Kidney tubule cell (primary cell): ENCODE measurements at regions not wholly inside any gene's neighbourhood (a gene's known extent, or its start where the extent isn't known, plus 50 kb on each side); places are given as distances from the start of the nearest gene placed in this dataset.

ENCODE experiments used
- DNase-seq: peaks from one replicate; pipeline ENCODE4 v3.0.0-alpha.2; 2018; ENCODE audit warnings: low spot score

DNA sequence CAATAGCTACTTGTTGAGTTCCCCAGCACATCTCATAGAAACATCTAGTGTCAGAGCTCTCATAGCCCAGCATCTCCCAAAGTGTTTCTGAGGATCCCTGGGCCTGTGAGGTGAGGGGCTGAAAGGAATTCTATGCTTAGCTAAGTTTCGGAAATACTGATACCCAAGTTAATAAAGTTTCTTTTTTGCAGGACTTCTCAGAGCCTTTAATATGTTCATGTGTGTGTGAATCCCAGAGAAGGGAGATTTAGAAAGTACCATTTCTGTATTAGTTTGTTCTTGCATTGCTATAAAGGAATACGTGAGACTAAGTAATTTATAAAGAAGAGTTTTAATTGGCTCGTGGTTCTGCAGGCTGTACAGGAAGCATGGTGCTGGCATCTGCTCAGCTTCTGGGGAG lies 211.2 kb downstream of the TSN start:
- DNase-seq = no peak

DNA sequence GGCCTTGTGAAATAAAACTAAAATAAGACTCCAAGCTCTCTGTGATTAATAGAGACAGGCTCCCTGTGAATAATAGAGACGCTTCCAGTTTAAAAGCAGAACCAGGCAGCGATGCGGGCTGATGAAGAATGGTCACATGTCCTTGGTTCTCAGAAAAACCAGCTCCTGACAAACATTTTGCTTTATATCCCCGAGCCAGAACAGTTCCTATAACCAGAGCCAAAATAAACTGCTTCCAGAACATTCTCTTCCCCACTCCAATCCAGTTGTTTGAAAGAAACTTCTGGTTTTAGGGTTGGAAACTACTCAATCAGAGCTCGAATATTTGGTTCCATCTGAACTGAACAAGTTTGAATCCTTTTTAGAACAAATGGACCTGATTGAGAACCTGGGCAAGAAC lies 213.7 kb downstream of the TSN start:
- DNase-seq = no peak

DNA sequence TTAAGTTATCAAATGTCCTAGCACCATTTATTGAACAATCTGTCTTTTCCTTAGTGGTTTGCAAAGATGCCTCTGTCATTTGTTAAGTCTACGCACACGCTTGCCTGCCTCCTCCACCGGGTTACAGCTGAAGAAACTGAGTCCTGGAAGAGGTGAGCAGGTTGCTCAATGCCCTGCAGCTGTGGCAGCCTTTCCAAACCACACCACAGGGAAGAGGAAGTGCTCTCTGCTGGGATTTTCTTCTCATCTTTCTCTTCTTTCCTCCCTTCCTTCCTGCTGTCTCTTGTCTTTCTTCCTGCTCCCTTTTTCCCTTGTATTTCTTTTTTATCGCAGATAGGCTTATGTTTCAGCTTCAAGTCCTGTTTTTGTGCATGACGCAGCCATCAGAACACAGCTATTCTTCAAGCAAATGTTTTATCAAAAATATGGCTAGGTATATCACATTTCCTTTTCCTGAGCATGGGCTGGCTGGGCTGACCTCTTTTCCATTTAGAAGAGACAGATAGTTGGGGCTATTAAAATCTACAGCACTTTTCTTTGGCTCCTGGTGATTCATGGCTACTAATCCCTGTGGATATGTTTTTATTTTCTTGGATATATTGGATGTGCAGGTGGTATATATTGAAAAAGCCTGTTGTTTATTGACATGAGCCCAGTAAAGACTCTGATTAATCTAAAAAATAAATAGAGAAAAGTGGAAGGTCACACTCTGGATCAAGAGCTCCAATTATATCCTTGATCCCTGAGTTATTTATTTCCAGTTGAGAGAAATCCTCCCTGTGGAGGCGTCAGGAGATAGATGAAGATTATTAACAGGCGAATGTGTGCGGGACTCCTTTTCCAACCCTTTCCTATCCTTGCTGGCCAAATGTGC lies 214.6 kb downstream of the TSN start:
- no peak for DNase-seq

DNA sequence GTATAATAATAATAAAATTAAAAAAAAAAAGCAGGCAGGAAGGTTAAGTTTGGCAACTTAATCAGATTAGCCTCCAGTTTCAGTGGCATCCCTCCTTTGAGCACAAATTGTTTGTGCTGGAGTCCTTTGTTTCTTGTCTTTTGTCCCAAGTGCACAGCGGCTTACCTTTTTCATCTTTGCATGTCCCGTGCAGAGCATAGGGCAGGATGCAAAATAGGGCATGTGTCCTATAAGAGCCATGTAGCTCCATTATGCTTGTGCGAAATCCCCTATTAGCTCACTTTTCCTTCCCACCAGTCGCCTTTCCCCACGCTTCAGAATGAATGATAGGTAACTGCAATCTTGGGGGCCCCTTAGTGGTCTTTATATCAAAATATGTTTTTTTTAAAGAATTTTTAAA lies 216.8 kb downstream of the TSN start:
- DNase-seq = no peak

DNA sequence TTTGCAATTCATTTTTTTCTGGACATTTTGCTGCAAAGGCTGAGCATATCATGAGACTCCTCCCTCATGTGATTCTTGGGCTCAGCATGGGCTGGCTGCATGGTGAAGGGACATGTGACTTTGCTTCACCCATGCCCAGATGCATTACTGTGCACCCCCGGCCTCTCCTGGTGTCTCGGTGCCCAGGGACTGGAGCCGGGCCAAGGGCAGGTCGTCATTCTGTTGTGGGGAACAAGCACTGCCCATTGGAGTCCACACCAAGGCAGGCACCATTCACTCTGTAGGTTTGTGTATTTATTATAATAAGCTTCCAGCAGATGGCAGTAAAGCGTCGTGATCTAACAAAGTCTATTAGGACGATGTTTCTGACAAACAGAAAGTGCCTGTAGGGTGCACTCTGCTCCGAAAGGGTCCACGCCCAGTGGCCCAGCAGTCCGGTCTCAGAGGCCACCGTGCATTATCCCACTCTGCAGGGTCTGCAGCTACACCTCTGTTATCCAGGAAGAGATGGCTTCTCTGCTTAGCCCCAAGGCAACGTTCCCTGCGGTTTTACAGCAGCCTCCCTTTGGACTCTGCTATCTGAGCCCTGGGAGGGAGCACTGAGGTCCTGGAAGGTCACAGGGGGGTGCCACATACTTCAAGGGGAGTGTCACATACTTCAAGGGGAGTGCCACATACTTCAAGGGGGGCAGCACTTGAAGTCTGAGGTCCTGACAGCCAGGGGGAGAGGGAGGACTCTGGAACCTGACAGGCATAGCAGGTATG lies 219.6 kb downstream of the TSN start:
- DNase-seq = peak; percentile 82

DNA sequence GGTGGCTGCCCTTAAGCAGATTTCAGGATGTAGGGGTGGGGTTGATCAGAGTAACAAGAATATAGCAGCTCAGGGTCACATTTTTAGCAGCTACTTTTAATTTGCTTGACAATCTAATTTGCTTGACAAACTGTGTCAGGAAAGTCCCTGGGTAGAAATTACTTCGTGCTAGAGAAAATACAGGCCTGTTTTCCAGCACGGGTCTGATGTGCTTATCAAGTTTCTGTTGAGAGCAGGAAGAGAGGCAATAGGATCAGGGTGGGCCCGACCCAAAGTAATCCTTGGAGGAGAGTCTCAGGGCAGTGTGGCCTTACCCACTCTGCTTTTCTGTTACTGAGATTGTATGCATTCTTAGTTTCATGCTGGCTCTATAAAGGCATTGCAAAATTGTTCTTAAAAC lies 221.5 kb downstream of the TSN start:
- DNase-seq = no peak

DNA sequence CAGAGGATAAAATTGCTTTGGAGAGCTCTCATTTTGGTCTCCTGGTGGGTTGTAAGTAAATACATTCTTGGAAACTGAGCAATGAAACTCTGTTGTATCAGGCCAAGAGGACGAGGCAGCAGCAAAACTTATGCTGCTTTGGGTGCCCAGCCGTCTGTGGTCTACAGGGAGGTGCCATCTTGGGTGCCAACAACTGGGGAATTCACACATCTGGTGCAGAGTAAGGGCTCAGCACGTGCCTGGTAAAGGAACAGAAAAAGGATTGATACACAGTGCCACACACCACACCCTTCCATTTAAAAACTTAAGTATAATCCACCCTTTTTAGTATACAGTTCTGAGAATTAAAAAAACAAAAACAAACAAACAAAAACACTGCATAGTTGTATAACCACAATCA lies 221.9 kb downstream of the TSN start:
- DNase-seq = no peak

DNA sequence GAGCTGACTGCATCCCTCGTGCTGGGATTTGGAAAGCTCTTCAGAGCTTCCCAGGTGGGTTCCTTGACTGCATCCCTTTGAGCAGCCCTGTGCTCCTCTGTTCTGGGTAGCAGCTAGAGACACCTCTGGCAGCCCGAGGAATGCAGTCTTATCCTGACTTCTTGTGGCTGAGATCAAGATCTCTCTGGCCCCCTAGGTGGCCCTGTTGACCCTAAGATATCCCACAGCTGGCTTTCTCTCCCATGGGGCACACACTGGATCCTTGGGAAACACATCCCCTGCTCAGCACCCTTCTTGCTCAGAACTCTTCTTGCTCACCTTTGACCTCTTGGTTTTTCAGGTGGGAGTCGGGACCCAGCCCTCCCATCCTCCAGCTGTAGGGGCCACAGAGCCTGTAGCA lies 237.2 kb downstream of the TSN start:
- no peak for DNase-seq

DNA sequence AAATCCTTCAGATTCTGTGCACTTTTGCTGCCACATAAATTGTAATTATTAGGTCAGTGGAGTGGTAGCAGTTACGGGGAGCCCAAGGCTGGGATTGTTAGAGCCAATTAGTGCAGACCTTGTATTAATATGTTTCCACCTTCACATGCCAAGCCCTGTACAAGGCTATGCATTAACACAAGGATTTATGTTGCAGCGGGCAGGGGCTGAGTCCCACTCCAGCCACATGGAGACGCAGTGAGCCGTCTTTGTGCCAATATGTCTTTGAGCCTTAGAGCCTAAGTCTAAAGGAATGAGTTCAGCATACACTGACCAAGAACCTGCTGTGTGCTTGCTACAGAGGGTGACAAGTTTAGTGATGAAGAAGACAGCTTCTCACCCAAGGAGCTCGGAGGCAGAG lies 238.2 kb downstream of the TSN start:
- no peak for DNase-seq

DNA sequence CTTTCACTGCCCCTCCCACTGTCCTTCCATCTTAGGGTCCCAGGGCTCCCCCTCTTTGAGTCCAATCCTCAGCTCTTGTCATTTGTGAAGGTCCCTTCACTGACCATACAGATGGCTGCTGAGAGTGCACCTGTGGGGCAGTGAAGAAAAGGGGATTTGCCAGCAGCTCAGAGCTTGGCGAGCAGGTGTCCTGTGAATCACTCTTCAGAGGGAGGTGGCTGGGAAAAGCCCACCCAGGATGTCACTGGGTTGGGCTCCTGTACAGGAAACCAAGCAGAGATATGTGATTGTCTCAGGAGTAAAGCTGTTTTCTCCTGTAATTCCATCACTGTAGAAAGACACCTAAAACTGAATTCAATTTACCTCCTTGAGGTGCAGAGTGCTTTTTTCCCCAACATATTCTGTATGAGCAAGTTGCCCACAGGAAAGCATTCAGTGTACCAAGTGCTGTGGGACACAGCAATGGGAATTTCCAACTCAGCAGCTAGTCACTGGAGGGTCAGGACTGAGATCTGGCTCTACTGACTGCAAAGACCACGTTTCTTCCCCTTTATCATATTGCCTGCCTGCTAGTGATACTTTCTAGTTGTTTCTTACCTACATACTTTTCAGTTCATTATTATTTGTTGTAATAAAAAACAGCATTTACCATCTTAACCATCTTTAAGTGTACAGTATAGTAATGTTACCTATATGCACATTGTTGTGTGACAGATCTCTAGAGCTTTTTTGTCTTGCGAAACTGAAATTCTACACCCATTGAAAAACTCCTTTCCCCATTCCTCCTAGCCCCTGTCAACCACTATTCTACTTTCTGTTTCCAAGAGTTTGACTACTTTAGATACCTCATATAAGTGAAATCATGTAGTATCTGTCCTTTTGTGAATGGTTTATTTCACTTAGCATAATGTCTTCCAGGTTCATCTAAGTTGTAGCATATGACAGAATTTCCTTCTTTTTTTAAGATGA lies 239.1 kb downstream of the TSN start:
- DNase-seq = no peak

DNA sequence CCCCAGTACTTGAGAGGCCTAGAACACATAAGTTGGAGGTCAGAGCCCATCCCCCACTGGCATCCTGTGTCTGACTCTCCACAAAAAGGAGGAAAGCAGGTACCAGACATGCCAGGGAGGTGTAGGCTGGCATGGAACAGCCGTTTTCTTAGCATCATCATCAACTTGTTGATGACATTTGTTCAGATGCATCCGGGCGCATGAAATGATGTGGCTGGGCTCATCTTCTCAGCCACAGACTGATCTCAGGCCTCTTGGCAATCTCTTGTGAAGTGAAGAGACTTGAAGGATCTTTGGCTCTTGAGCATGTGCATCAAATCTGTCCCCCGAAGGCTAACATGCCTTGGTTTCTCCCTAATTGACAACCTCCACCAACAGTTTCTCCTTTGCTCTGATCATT lies 243.3 kb downstream of the TSN start:
- no peak for DNase-seq

DNA sequence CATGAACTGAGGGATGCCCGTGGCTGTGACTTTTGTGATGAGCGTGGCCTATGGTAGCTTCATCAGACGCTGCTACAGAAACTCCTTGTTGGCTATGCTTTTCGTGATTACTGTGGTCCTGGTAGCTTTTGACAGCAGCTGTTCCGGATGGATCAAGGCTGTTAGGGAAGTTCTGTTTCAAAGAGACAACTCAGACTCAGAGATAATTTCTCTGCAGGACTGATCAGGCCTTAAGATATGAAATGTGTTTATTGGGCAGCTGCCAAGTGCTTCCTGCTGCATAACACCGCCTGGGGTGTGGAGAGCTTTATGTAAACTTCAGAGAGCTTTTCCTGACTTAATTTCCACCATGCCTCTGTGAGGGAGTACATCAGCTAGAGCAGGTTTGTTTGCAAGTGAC lies 243.8 kb downstream of the TSN start:
- no peak for DNase-seq

DNA sequence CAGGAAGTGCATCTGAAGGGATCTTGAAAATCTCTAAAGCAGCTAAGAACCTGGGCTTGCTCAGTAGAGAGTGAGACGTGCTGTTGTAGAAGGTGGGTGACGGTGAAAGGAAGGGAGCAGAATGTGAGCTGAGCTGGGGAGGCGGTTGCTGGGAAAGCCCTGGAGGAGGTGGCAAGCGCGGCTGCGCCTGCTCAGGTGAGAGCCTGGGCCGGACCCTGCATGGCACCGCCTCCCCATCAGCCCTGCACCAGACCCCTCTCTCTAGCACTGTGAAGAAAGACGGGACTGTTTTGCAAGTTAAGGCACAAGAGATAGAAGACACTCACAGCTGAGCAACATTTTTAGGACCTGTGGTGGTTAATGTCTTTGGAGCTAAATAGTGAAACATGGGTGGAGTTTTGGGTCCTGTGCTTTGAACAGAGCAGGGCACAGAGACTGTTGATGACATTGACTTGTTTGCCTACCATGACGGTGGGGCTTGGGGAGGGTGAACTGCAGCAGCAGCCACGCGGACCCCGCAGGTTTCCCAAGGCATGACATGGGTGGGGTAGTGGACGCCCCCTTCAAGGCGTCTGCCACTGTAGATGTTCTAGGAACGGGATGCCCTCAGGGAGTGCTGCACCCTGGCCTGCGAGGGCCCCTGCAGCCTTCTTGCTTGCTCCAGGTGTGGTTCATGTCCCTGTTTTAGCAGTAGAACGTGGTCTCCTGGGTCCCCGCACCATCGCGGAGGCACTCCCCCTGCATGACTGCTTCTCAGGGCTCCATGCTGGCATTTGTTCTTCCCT lies 245.3 kb downstream of the TSN start:
- DNase-seq = no peak

DNA sequence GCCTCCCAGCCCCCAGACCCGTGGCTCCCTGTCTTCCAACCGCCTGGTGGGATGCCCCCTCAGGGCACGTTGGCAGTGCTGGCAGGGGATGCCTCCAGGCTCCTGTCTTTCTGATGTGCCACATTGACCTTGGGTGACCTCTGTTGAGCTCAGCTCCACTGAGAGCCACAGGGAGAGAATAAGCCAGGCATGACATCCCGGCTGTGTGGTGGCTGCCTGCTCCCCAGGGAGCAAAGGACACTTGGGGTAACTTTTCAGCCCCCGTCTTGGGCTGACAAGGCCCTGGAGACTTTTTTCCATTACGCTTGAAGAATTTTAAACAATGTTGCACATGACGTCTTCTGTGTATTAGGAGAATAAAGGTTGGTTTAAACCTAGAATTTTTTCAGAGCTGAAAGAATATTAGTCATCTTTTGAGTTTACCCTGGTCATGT lies 246.0 kb downstream of the TSN start:
- DNase-seq = peak; percentile 26

DNA sequence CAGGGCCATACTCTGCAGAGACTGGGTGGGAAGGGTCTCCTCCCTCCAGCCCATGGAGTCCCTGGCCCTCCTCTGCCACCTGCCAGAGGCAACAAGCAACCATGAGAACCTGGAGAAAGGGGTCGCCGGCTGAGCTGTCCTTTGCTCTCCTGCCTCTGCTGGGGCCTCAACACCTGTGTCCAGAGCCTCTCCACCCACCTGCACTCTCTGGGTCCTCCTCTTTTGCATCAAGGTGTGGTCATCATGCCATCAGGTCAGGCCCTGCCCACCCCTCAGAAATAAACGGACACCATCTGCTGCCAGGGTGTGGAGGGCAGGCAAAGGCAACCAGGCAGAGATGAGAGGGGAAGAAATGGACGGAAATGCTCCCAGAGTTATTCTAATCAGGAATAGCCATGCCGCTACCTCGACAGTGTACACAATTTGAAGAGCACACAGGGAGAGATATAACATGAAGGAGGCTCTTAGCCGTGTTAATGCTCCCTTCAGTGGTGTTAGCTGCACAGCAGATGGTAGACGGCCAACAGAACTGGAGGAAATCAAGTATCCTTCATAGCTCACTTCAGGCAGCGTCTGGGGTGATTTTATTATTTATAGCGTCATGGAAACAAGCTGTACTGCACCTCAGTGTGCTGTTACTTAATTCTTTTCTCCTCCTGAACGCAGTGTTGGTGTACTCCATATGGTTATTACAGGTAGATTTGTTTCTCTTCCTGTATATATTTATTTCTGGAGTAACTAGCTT lies 247.9 kb downstream of the TSN start:
- DNase-seq = no peak

DNA sequence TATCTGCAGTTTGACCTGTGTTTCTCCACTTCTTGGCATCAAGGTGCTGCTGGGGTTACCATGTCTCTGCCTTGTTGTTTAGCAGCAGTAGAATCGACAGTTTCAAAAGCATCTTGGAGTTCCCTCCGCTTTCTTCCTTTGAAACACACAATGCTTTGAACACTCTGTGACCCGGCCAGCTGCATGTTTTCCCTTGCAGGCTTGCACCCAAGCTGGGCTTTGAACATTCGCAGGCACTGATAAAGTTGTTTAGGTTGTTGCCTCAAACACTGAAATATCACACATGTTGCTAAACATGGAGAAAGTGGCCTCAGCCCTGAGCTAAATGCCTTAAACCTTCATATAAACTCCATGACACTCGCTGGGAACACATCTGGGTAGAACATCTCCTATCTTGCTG lies 251.7 kb downstream of the TSN start:
- DNase-seq = no peak

DNA sequence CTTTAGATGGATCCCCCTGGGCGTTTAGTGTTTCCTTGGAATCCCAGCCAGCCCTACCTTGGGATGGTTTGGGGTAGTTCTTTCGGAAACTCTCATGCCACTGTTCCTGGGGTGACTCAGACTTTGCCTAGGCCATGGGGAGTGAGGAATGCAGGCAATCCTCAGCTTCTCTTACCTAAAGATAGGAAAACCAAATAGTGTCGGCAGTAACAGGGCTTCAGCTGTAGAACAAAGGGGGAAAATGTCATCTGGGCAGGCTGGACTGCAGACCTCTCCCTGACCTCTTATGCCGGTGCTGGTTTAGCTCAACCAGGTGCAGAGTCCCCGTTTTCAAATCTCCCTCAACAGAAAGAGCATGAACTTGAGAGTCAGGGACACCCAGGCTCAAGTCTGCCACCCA lies 252.1 kb downstream of the TSN start:
- no peak for DNase-seq

DNA sequence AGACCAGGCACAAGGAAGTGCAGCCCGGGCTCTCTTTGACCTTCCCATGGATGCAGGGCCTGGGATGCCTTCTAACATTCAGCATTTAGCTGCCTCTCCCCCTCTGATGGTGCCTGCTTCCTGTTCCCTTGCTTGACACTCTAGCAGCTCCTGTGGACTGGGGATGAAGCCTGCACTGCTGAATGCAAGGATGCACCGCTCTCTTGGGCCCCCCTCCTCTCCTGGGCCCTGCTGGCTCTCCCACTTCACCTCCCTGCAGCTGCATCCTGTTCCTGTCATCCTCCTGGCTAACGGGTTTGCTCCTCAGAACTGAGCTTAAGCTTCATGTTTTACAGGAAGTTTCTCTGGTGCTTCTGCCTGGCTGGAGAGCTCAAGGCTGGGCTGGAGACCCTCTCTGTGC lies 254.1 kb downstream of the TSN start:
- DNase-seq = no peak

DNA sequence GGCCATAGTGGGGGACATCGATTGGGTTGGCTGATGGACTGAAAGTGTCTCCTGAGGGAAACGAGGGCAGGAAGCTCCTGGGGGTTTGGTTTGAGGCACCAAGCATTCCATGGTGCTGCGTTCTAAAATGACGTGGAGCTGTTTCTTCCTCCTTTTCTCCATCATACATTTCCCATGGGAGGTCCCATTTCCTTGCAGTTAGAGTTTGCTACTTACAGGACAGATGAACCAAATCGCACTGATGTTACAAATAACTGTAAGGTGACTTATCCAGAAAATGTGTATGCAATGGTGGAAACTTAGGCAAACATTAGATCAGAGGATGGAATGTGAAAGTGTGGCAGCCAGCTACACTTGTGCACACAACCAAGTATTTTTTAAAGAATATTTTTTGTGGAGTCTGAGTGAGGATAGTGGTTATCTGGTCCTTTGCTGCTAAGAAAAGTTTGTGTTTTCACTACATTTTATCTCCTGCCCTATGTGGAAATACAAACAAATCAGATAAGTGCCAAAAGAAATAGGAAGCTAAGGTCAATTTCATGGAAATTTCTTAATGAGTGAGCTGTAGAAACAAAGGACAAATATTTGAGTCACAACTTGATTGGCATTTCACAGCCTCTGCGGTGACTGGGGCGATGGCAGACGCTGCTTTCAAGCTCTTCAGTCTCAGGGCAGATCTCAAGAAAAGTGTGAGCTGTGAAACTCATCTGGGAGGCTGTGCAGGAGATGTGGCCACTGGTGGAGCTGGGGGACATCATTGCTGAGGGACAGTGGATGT lies 256.2 kb downstream of the TSN start:
- DNase-seq = no peak

DNA sequence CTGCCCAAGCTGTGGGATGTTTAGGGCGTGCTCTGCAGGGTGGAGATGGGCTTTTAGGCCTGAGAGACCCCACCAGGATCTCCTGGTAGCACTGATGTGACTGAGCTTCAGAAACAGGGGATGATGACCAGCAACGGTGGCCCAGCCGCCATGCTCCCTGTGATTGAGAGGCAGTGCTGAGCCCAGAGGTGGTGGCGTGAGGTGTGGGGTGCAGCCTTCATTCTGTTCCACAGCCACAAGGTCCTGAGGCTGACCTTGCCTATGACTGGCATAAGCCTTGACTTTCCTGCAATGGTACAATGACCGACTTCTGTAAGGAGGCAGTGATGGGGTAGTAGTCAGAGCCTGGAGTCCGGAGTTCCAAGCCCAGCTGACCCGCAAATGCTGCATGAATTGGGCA lies 263.3 kb downstream of the TSN start:
- DNase-seq = no peak
